B cell (primary cell): ENCODE measurements at regions not wholly inside any gene's neighbourhood (a gene's known extent, or its start where the extent isn't known, plus 50 kb on each side); places are given as distances from the start of the nearest gene placed in this dataset.
"Not testable (repeated sequence)": the region's sequence is repeated elsewhere in the genome, so short reads cannot be mapped to it uniquely, and the experiment has no call there.

Source experiments
- CTCF ChIP-seq: fragments of 200-600 bp; IDR thresholded peaks from one replicate; pipeline ENCODE4 v1.8.0; 2022; ENCODE audit warnings: antibody characterized with exemption, mild to moderate bottlenecking
- EZH2 ChIP-seq: IDR thresholded peaks from 2 replicates; pipeline ENCODE4 v1.6.1; 2012; ENCODE audit warnings: borderline replicate concordance, low read depth, mild to moderate bottlenecking, moderate library complexity, low read length; ENCODE audit not compliant: insufficient read depth, poor library complexity, severe bottlenecking

GRCh38 chr6:771683-772082, 78.7 kb upstream of the EXOC2 start:
- not testable (repeated sequence) for TF ChIP-seq CTCF, EZH2
